ENCODE measurements at regions not wholly inside any gene's neighbourhood (a gene's known extent, or its start where the extent isn't known, plus 50 kb on each side); places are given as distances from the start of the nearest gene placed in this dataset.
"Not testable (repeated sequence)": the region's sequence is repeated elsewhere in the genome, so short reads cannot be mapped to it uniquely, and the experiment has no call there.

- TF ChIP-seq POLR2A (IDR thresholded peaks at IDR 0.05; ENCODE audit: low read depth, low read length); CTCF (conservative IDR thresholded peaks at IDR 0.05; ENCODE audit: low read depth, low read length); USF2 (IDR thresholded peaks at IDR 0.05; ENCODE audit: low read depth, low read length); SMC3 (IDR thresholded peaks at IDR 0.05; ENCODE audit: low read depth, low read length); ELK1 (IDR thresholded peaks at IDR 0.05; ENCODE audit: borderline replicate concordance, low read depth, low read length); CHD1 (IDR thresholded peaks at IDR 0.05; ENCODE audit: low read depth, low read length); MXI1 (IDR thresholded peaks at IDR 0.05; ENCODE audit: borderline replicate concordance, low read depth, low read length); CEBPB (IDR thresholded peaks at IDR 0.05; ENCODE audit: low read depth, low read length); MAFK (IDR thresholded peaks at IDR 0.05; ENCODE audit: low read depth, low read length); BHLHE40 (IDR thresholded peaks at IDR 0.05; ENCODE audit: low read depth, low read length): not testable (repeated sequence)
Measured at GRCh38 chr1:178674559-178674958, 50.5 kb upstream of the RALGPS2 start.
